Left ventricle myocardium inferior (tissue), 1 donor: ENCODE measurements at regions not wholly inside any gene's neighbourhood (a gene's known extent, or its start where the extent isn't known, plus 50 kb on each side); places are given as distances from the start of the nearest gene placed in this dataset.

Experiments used
- DNase-seq: peaks from one replicate; pipeline ENCODE4 v3.0.0-alpha.2; 2020
- H3K27ac ChIP-seq: fragments of 200-600 bp; replicated peaks from 2 replicates; pipeline ENCODE4 v1.8.0; 2021
- H3K27me3 ChIP-seq: fragments of 200-600 bp; 2 replicates; pipeline ENCODE4 v1.8.0; 2021; ENCODE audit warnings: low read depth
- H3K36me3 ChIP-seq: fragments of 200-600 bp; 2 replicates; pipeline ENCODE4 v1.8.0; 2021
- H3K4me1 ChIP-seq: fragments of 200-600 bp; 2 replicates; pipeline ENCODE4 v1.8.0; 2021
- H3K4me3 ChIP-seq: fragments of 200-600 bp; 2 replicates; pipeline ENCODE4 v1.8.0; 2021; ENCODE audit warnings: mild to moderate bottlenecking, moderate library complexity
- H3K9me3 ChIP-seq: fragments of 200-600 bp; replicated peaks from 2 replicates; pipeline ENCODE4 v1.8.0; 2021
- CTCF ChIP-seq: fragments of 200-600 bp; IDR thresholded peaks from 2 replicates; pipeline ENCODE4 v1.8.0; 2021; ENCODE audit warnings: antibody characterized with exemption, mild to moderate bottlenecking, borderline replicate concordance
- intact Hi-C: fragments of 100-400 bp; cut with micrococcal nuclease; formaldehyde crosslinking; loops from one replicate; pipeline ENCODE4 v1.11.0; 2022
- donor health status: DM: no; HTN: yes; CAD: no; lungs with severe emphysema.

GRCh38 chr6:26225848-26226578 lies 138.8 kb downstream of the HFE start:
- intact Hi-C loops, result loop anchor here (10.0 kb wide), 1 partner anchor 59 kb away; a partner anchor contains a TSS
- Histone ChIP-seq H3K4me3 (peak overlapping the region; percentile 68), H3K27me3 (peaks cover 56% of the 10 kb centered on the region)

GRCh38 chr6:26226579-26226967 lies 138.4 kb upstream of the BTN3A2 start:
- peaks cover 10% of the 10 kb centered on the region for H3K9me3 ChIP-seq
- no peak overlapping the region for H3K27ac ChIP-seq
- intact Hi-C loops, result loop anchor here (10.0 kb wide), 1 partner anchor 58 kb away; a partner anchor contains a TSS
- H3K4me3 ChIP-seq, result no peak overlapping the region
- TF ChIP-seq CTCF, result no peak
- peaks cover 56% of the 10 kb centered on the region for H3K27me3 ChIP-seq
- no peak for DNase-seq
- peaks cover 23% of the 10 kb centered on the region for H3K4me1 ChIP-seq
- H3K36me3 ChIP-seq, result peaks cover 10% of the 10 kb centered on the region

More at GRCh38 chr6:26225848-26226578, 138.8 kb downstream of the HFE start:
- TF ChIP-seq CTCF, result no peak
- Histone ChIP-seq H3K27ac (peak overlapping the region; percentile 91), H3K36me3 (peaks cover 10% of the 10 kb centered on the region), H3K9me3 (peaks cover 10% of the 10 kb centered on the region), H3K4me1 (peaks cover 23% of the 10 kb centered on the region)
- DNase-seq, result no peak

- Histone ChIP-seq H3K36me3 (peaks cover 5% of the 10 kb centered on the region), H3K4me1 (peaks cover 36% of the 10 kb centered on the region), H3K9me3 (peaks cover 5% of the 10 kb centered on the region), H3K27ac (no peak overlapping the region), H3K27me3 (peaks cover 59% of the 10 kb centered on the region), H3K4me3 (no peak overlapping the region)
- DNase-seq, result no peak
- TF ChIP-seq CTCF, result no peak
- intact Hi-C loops, result no loop called here
Observed at GRCh38 chr6:26230351-26230750, 134.6 kb upstream of the BTN3A2 start.

- DNase-seq, result no peak
- Histone ChIP-seq H3K27me3 (peaks cover 59% of the 10 kb centered on the region), H3K9me3 (no peaks in the 10 kb centered on the region), H3K27ac (no peak overlapping the region), H3K4me3 (no peak overlapping the region), H3K4me1 (peaks cover 29% of the 10 kb centered on the region), H3K36me3 (no peaks in the 10 kb centered on the region)
- no peak for TF ChIP-seq CTCF
- intact Hi-C loops, result no loop called here
Observed at GRCh38 chr6:26231006-26231587, 133.9 kb upstream of the BTN3A2 start.

GRCh38 chr6:26232306-26232939 lies 132.6 kb upstream of the BTN3A2 start:
- no peaks in the 10 kb centered on the region for H3K36me3 ChIP-seq
- no peak overlapping the region for H3K4me3 ChIP-seq
- DNase-seq, result no peak
- H3K9me3 ChIP-seq, result no peaks in the 10 kb centered on the region
- H3K4me1 ChIP-seq, result peaks cover 24% of the 10 kb centered on the region
- intact Hi-C loops, result no loop called here
- TF ChIP-seq CTCF, result no peak
- no peak overlapping the region for H3K27ac ChIP-seq
- peaks cover 71% of the 10 kb centered on the region for H3K27me3 ChIP-seq
